Inferior parietal cortex (tissue), 1 donor: ENCODE measurements at regions not wholly inside any gene's neighbourhood (a gene's known extent, or its start where the extent isn't known, plus 50 kb on each side); places are given as distances from the start of the nearest gene placed in this dataset.

Experiments
- DNase-seq: peaks from one replicate; pipeline ENCODE4 v3.0.0-alpha.2; 2016; ENCODE audit errors: extremely low spot score

- no peak for DNase-seq
Measured at GRCh38 chr16:86196687-86197391, 297.9 kb downstream of the IRF8 start.

- DNase-seq = no peak
Measured at GRCh38 chr16:86198206-86199118, 299.5 kb downstream of the IRF8 start.

- DNase-seq = no peak
Measured at GRCh38 chr16:86199182-86199581, 300.2 kb downstream of the IRF8 start.

- no peak for DNase-seq
Measured at GRCh38 chr16:86199871-86200695, 301.1 kb downstream of the IRF8 start.

GRCh38 chr16:86200722-86201121, 301.8 kb downstream of the IRF8 start:
- no peak for DNase-seq

- no peak for DNase-seq
Measured at GRCh38 chr16:86201746-86202145, 302.8 kb downstream of the IRF8 start.

GRCh38 chr16:86202267-86202666, 303.3 kb downstream of the IRF8 start:
- DNase-seq = no peak

- DNase-seq = no peak
Measured at GRCh38 chr16:86202760-86203426, 303.9 kb downstream of the IRF8 start.

- DNase-seq = no peak
Measured at GRCh38 chr16:86203557-86204275, 304.8 kb downstream of the IRF8 start.

- DNase-seq = no peak
Measured at GRCh38 chr16:86205521-86206245, 304.6 kb upstream of the FOXF1 start.

- no peak for DNase-seq
Measured at GRCh38 chr16:86207350-86207749, 303.0 kb upstream of the FOXF1 start.

GRCh38 chr16:86209202-86209601, 301.1 kb upstream of the FOXF1 start:
- DNase-seq = no peak

GRCh38 chr16:86210403-86211193, 299.7 kb upstream of the FOXF1 start:
- DNase-seq = no peak

GRCh38 chr16:86211265-86211664, 299.1 kb upstream of the FOXF1 start:
- DNase-seq = no peak

GRCh38 chr16:86211800-86212199, 298.5 kb upstream of the FOXF1 start:
- DNase-seq = no peak

GRCh38 chr16:86212706-86213436, 297.5 kb upstream of the FOXF1 start:
- DNase-seq = no peak

- DNase-seq = no peak
Measured at GRCh38 chr16:86213437-86214205, 296.7 kb upstream of the FOXF1 start.
